ENCODE measurements at regions not wholly inside any gene's neighbourhood (a gene's known extent, or its start where the extent isn't known, plus 50 kb on each side); places are given as distances from the start of the nearest gene placed in this dataset.

GRCh38 chr6:49202924-49203536, 260.0 kb downstream of the MMUT start:
- TF ChIP-seq HNF4G (IDR thresholded peaks at IDR 0.05), result no peak
- TF ChIP-seq GABPA (IDR thresholded peaks at IDR 0.05 in 1 of 2, conservative IDR thresholded peaks at IDR 0.05 in 1 of 2), result no peak
- no peak for TF ChIP-seq RXRA (IDR thresholded peaks at IDR 0.05)
- TF ChIP-seq HNF4A (conservative IDR thresholded peaks at IDR 0.05), result no peak
- no peak for TF ChIP-seq FOXA1 (IDR thresholded peaks at IDR 0.05)
- TF ChIP-seq RAD21 (IDR thresholded peaks at IDR 0.05), result no peak
- no peak for TF ChIP-seq FOXA2 (IDR thresholded peaks at IDR 0.05)
- no peak for TF ChIP-seq NR2F2 (IDR thresholded peaks at IDR 0.05)
- no peak for TF ChIP-seq YY1 (IDR thresholded peaks at IDR 0.05)
- no peak for TF ChIP-seq JUND (IDR thresholded peaks at IDR 0.05)
- no peak for TF ChIP-seq MAX (IDR thresholded peaks at IDR 0.05)
- no peak for TF ChIP-seq TAF1 (conservative IDR thresholded peaks at IDR 0.05)
- TF ChIP-seq EGR1 (IDR thresholded peaks at IDR 0.05; ENCODE audit: low read depth in 2 of 2), result no peak
- TF ChIP-seq REST (IDR thresholded peaks at IDR 0.05), result no peak
- TF ChIP-seq CTCF (IDR thresholded peaks at IDR 0.05; ENCODE audit: low read depth, low read length, missing input control), result no peak
- no peak for TF ChIP-seq SP1 (IDR thresholded peaks at IDR 0.05)
- TF ChIP-seq ATF3 (IDR thresholded peaks at IDR 0.05), result no peak
- no peak for TF ChIP-seq ZBTB33 (IDR thresholded peaks at IDR 0.05)
- WGBS, result 38% methylated on average over 3 of the region's 3 CpGs
- Histone ChIP-seq H3K9ac (ENCODE audit: low read depth in 1 of 2, low read length in 2 of 2) (no peak overlapping the region), H3K27me3 (ENCODE audit: control insufficient read depth in 4 of 4, insufficient read depth in 4 of 4, low read length in 3 of 4) (peaks cover 0 to 2% (median 0%) of the 10 kb centered on the region in 4 donors), H3K9me3 (ENCODE audit: control insufficient read depth in 4 of 4, low read length in 3 of 4) (peaks cover 0 to 5% (median 0%) of the 10 kb centered on the region in 4 donors), H3K4me3 (ENCODE audit: low read depth in 1 of 3, low read length in 3 of 3) (no peak overlapping the region), H3K36me3 (ENCODE audit: control insufficient read depth in 4 of 4, insufficient read depth in 3 of 4, low read depth in 1 of 4, low read length in 3 of 4) (no peaks in the 10 kb centered on the region), H3K27ac (ENCODE audit: low read depth in 1 of 2, low read length in 2 of 2) (no peak overlapping the region), H3K4me1 (ENCODE audit: control insufficient read depth in 4 of 4, insufficient read depth in 4 of 4, low read length in 3 of 4) (no peaks in the 10 kb centered on the region)
- DNase-seq (ENCODE audit: low spot score), result no peak

All from liver (tissue), 8 donors.